GM12873 (cell line): ENCODE measurements at regions not wholly inside any gene's neighbourhood (a gene's known extent, or its start where the extent isn't known, plus 50 kb on each side); places are given as distances from the start of the nearest gene placed in this dataset.

ENCODE experiments used
- TF ChIP-seq, protein P1 (sequence below): IDR thresholded peaks from 2 replicates; pipeline ENCODE4 v1.5.1; 2012; ENCODE audit warnings: low read depth, mild to moderate bottlenecking, moderate library complexity, low read length, control low read depth; ENCODE audit not compliant: insufficient read depth; ENCODE audit errors: missing control alignments

GRCh38 chr5:175096469-175097165 lies 347.4 kb downstream of the DRD1 start:
- TF ChIP-seq, protein P1, sequence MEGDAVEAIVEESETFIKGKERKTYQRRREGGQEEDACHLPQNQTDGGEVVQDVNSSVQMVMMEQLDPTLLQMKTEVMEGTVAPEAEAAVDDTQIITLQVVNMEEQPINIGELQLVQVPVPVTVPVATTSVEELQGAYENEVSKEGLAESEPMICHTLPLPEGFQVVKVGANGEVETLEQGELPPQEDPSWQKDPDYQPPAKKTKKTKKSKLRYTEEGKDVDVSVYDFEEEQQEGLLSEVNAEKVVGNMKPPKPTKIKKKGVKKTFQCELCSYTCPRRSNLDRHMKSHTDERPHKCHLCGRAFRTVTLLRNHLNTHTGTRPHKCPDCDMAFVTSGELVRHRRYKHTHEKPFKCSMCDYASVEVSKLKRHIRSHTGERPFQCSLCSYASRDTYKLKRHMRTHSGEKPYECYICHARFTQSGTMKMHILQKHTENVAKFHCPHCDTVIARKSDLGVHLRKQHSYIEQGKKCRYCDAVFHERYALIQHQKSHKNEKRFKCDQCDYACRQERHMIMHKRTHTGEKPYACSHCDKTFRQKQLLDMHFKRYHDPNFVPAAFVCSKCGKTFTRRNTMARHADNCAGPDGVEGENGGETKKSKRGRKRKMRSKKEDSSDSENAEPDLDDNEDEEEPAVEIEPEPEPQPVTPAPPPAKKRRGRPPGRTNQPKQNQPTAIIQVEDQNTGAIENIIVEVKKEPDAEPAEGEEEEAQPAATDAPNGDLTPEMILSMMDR, result no peak

DNA sequence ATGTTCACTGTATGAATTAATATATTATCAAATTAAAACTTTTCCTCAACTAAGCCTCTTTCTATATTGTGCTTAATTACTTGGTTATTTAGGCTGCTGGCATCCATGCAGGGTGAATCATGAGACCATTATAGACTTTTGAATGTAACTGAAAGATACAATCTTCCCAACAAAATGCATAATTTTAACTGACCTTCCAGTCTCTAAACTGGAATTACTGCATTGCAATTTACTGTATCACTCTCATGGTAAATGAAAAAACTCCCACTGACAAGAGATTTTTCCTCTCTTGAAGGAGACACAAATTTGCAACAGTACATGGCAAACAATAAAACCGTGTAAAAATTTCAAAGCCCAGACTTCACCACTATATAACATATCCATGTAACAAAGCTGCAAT lies 349.5 kb downstream of the DRD1 start:
- TF ChIP-seq, protein P1, result no peak

GRCh38 chr5:175092691-175093090 lies 351.3 kb downstream of the DRD1 start:
- TF ChIP-seq, protein P1, result no peak

DNA sequence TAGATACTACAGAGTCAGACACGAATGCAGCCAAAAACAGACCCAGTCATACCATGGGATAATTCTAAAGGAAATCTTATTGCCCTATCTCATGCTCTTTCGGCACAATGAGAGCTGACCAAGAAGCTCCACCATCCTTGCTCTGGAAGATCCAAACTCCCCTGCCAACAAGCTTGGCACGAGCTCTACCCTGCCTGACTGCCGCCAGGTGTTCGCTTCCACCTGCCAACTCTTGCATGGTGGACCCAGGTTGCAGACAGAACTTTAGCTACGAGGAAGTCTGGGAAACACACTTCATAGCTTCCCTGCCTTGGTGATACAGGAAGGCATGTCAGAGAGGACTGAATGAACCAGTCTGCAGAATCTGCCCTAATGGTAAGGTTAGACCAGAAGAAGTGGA lies 355.0 kb downstream of the DRD1 start:
- TF ChIP-seq, protein P1, result no peak

DNA sequence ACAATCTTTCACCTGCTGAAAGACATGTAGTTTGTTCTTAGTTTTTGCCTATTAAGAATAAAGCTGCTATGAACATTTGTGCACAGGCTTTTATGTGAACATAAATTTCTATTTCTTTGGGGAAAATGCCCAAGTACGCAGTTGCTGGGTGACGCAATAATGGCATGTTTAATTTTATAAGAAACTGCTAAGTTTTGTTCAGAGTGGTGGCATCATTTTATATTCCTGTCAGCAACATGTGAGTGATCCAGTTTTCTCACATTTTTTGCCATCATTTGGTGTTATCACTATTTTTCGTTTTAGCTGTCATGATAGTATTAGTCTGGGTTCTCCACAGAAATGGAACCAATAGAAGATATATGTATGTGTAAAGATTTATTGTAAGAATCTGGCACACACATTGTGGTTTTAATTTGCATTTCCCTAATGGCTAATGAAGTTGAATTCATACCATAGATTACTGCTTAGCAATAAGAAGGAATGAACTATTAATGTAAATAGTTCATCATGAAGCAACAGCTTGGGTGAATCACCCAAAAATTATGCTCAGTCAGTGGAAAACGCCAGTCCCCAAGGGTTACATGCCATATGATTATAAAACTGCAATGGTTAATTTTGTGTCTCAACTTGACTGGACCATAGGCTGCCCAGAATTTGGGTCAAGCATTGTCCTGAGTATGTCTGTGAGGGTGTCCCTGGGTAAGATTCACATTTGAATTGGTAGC lies 358.6 kb downstream of the MSX2 start:
- TF ChIP-seq, protein P1, result no peak

- TF ChIP-seq, protein P1, result no peak
Measured at GRCh38 chr5:175082346-175082745, 358.0 kb downstream of the MSX2 start.

- TF ChIP-seq, protein P1, result no peak
Measured at GRCh38 chr5:175079707-175080106, 355.3 kb downstream of the MSX2 start.
